HG02588 (cell line): ENCODE measurements at regions not wholly inside any gene's neighbourhood (a gene's known extent, or its start where the extent isn't known, plus 50 kb on each side); places are given as distances from the start of the nearest gene placed in this dataset.

Experiments
- ATAC-seq: cut with Tn5 transposase; IDR thresholded peaks from one replicate; pipeline ENCODE4 v1.9.1; 2021; ENCODE audit warnings: mild to moderate bottlenecking, moderate library complexity; ENCODE audit not compliant: unreplicated experiment

DNA sequence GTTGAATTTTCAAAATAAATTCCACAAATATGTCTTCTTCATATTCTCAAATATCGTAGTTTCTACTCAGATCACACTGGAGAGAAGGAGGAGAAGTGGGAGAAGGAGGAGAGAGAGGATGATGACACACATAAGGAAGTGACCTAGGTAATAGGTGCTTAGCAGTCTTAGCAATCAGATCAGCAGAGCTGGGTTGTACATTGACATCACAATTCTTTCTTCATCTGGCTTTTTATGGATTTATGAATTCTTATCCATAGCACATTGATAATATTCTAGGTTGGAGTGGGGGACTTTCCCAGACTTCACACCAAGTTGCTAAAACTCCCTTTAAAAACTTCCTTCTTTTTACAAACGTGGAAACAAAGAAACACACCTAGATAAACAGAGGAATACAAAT, 86.9 kb downstream of the FGF9 start:
- ATAC-seq = no peak

DNA sequence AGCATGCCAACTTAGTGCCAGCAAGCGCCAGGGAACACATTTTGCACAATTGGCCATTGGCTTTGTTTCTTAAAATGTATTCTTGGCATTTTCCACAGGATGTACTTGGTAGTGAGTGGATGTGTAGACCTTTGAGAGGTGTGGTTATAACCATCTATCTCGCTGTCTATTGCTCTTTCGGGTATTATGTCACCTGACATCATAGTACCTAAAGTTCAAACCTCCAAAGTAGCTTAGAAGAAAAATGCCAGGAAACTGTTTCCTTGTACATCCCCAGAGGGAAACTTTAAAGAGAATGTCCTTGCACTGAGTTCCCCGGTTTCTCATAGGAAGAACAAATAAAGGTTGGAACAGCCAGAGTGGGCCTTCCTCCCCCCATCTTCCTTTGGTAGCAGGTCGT, 87.6 kb downstream of the FGF9 start:
- ATAC-seq = no peak

DNA sequence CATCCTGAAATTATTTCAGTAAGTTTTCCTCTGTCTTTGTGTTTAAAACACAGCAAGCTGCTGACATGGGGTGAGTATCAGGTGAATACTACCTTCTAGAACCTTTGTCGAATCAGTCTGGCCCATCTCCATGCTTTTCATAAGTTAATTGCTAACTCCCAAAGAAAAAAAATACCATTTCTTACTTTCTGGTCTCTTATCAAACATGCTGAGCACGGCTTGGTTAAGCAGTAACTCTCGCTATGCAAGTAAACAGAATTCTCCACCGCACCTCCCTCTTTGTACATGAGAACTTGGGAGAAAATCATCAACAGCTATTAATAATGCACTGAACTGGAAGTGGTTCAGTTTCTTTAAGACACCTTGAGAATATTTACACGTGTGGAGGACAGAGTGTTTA, 88.6 kb downstream of the FGF9 start:
- no peak for ATAC-seq

DNA sequence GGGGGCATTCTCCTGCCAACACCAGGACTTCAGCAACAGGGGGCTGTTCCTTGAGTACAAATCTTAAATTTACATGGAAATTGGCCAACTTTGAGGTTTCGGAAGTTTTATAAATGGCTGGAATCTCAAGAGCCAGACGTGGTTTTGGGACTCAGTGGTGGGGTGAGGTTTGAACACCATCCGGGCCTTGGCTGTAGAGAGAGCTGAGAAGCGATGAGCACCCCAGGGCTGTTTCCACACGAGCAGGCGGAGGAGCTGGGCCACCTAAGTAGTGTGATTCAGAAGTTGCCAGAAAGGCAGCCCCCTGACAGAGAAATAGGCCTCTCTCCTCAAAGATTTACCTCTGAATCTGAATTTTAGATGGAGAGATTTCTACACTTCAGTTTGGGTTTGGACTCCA, 89.0 kb downstream of the FGF9 start:
- no peak for ATAC-seq

DNA sequence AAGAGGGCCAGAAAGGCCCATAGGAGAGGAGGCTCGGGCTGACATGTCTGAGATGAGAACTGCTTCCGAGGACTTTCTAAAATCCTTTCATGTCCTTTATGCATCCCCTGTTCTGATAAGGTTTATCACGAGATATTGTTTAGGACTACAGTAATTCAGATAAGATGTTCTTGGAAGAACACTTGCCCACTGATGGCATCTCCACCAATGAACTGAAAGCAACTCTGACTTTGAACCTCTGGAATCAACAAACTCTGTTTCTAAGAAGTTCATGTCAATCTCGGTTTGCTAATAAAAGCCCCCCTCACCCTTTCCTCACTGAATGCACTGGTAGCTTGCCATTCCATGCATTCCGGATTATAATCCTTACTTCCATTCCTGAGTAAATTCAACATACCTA, 90.9 kb downstream of the FGF9 start:
- ATAC-seq = no peak

DNA sequence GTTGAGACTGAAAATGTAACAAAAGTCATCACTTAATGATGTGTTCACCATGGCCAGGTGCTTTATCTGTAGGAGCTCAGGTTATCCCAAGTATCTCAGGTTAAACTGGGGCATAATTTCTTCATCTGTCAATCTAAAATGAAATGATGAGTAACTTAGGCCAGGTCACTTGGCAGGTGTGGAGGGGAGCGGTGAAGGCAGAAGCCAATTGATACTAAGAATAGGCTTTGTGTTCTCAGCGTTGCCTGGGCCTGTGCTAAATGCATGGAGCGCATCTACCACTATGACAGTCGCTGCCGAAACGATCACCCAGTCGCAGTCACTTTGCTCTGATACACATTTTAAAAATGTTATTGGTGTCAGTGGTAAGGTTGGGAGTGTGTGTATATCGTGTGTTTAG, 91.6 kb downstream of the FGF9 start:
- ATAC-seq = no peak

DNA sequence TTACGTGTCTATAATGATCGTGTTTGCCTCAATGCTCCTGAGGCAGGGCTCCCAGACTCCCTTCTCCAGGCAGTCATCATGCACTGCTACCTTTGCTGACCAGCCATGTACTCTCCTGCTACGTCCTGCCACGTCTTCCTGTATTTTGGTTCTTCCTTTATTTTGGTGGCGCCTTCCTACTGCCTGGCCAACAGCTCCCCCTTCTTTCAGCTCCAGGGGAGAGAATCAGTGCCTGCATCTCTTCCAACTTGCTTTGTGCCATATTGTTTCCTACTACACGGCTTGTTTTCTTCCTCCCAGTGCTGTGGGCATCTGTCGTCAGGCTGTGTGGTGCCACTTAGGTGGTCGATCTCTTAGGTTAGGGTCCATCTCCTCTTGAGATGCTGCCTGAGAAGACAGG, 96.2 kb downstream of the FGF9 start:
- no peak for ATAC-seq

DNA sequence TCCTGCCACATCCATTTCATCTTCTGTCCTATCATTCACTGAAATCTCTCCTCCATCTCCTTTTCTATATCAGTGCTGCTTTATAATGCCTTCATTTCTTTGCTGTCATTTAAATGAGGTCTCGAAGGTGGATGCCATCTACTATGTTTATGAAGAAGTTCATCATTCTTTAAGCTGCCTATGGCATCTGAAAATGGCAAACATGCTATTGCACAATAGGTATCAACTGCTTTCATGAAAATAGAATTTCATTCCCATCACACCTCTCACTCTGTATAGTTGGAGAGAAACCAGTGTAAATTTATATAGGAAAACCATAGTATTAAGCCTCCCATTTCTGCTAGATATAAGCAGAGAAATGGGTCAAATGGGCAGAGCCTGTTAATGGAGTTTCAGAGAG, 100.2 kb downstream of the FGF9 start:
- no peak for ATAC-seq

DNA sequence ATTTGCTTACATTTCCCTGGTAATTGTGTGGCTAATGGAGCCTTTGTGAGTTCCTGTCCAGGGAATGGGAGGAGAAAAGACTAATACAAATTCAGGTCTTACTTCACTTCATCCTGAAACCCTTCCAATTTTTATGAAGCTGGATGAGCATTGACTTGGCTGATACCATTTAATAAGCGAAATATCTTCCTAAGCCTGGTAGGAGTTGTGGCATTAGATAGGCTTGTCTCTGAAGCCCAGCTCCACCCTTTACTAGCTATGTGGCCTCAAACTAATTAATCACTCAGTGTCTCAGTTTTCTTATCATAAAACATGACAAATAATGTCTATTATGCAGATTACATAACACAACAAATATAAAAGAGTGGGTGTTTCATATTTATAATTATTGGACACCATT, 106.3 kb downstream of the FGF9 start:
- ATAC-seq = no peak

DNA sequence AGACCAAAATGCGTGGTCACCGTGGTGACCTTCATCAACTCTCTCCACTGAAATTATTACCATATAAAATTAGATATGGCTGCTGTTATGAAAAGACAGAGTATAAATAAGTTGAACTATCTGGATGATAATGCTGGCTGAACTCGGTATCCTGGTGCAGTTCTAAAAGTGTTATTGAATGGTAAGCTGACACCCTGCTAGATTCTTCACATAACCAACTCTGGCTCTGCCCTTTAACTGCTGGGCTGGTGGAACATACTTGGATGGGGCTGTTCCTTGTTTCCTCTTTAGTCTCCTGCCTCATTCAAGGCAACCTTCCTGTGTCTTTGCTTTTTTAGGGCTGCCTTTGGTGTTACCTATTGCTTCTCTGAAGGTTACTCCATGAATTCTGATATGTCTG, 106.9 kb downstream of the FGF9 start:
- ATAC-seq = no peak

DNA sequence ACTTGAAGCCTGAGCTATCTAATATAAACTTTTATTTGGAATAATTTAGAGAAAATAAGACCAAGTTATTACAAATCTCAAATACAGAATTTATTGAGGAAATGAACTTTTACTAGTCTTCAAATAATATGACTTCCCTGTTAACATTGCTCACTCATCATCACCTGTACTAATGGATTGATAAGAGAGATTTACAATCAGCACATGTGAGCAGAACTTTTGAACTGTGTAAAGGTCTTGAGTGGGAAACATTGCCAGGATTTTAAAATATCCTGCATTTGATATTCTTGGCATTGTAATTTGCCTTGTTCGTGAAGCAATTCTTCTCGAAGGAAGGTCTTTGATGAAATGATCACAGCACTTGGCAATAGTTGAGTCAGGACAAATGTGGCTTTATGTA, 111.9 kb downstream of the FGF9 start:
- ATAC-seq = no peak

DNA sequence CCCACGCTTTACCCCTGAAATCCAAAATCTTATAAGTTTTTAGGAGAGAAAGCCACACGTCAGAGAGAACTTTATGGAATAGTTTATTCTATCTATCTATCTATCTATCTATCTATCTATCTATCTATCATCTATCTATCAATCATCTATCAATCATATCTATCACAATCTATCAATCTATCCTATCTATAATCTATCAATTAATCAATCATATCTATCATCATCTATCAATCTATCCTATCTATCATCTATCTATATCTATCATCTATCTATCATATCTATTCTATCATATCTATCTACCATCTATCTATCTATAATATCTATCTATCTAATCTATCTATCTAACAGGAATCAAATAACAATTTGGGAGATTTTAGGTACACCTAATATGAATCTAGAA, 115.1 kb downstream of the FGF9 start:
- no peak for ATAC-seq

DNA sequence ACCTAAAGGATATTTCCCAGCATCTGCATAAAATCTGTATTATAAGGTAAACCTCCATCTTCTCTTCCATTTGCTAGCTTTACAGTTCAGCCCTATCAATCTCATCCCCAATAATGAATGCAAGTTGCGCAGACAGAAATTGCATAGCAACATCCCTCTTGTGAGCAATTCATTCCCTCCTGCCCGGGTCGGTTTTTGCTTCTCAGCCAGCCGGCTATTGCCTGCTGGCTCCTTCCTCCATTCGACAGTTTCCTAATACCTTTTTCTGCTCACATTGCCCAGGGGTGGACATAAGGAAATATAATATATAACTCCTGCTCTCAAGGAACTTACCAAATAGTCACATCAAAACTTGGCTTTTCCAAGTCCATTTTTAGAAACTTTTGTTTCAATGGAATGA, 125.2 kb downstream of the FGF9 start:
- no peak for ATAC-seq

DNA sequence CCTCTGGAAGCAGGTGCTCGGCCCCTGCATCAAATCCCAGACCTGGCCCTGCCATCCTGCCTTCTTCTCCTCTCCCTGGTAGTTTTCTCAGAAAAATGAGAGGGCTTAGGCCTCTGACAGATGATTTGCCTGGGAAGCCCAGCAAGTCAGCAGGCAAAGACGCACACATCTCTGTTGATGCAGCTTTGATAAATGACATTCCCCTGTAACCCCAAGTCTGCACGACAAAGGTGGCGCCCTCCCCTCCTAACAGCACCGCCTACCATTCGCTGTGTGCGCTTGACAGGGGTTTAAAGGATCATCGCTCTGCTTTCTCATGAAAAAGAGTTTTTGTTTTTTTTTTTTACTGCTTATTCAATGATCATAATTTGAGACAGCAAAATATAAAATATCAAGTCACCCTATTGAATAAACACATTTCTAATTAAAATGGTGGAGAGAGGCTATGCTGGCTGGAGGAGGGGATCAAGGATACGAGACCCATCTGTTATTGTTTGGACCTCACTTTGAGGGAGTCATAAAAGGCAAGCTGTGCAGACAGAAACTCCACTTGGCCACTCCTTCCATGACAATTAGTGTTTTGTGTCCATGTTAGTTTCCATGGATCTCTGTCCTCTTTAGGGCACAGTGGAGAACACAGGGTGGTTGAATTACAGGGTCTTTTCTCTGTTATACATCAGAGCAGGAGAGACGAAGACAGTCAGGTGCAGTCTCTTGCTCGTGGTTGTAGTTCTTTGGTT, 126.1 kb downstream of the FGF9 start:
- ATAC-seq = no peak

DNA sequence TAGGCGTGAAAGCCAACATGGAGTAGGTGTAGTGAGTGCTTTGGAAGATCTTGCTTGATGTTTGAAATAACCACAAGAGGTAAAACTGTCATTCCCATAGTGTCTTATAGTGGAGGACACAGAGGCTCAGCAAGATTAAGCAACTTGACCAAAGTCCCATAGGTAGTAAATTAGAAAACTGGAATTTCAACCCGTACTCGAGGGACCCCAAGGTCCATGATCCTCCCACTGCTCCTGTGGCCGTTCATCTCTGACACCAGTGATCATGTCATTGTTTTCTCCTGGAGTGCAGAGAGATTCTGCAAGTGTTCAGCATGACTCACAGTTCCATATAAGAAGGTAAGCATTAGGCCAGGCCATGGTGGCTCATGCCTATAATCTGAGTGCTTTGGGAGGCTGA, 126.9 kb downstream of the FGF9 start:
- no peak for ATAC-seq

DNA sequence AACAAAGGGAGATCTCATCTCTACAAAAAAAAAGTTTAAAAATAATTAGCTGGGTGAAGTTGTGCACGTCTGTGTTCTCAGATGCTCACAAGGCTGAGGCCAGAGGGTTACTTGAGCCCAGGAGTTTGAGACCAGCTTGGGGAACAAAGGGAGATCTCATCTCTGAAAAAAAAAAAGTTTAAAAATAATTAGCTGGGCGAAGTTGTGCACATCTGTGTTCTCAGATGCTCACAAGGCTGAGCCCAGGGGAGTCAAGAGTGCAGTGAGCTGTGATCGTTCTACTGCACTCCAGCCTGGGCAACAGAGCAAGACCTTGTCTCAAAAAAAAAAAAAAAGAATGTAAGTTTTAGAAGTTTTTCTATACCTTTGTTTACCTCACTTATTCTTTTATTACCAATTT, 127.3 kb downstream of the FGF9 start:
- ATAC-seq = no peak

DNA sequence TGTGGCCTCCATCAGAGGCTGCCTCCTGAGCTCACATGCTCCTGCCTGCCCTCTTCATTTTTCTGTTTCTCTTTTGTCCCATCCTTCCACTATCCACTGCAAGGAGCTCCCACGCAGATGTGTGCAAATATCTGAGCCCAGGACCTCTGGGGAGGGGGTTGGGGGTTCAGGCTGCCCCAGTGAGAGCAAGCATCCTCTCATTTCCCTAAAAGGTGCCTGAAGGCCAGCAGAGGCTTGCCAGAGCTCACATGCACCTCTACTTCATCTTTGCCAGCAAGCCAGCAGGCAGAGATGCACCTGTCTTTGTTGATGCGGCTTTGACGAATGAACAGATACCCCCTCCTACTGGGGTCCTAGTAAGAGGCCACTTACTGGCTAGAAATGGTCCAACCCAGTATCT, 128.8 kb downstream of the FGF9 start:
- ATAC-seq = no peak

DNA sequence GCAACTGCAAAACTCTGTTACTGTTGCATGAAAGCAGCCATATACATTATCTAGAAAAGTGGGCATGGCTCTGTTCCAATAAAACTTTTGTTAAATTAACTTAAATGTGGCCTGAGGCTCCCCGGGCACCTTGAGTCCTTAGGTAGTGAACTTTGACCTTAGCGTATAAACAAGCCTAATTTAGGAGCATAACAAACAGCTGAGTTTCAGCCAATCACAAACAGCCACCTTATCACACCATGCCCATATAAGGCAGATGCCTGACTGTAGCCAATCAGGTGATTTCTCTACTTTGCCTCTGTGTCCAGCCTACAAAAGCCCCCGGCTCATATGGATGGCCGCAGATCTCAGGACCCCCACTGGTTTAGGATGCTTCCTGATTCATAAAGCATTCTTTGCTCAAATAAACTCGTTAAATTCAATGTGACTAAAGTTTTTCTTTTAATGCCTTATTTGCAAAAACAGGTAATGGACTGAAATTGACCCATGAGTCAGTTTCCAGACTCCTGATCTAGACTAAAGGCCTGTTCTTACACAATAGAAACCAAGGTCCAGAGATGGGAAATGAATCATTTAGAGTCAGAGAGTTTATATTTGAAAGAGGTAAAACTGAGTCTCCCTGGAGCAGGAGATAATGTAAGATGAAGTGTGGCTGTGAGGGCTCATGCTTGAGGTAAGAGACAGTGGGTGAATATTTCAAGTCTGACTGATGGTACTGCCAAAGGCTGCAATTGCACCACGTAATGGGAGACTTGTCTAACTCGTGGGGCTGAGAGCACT, 130.2 kb downstream of the FGF9 start:
- ATAC-seq = no peak

DNA sequence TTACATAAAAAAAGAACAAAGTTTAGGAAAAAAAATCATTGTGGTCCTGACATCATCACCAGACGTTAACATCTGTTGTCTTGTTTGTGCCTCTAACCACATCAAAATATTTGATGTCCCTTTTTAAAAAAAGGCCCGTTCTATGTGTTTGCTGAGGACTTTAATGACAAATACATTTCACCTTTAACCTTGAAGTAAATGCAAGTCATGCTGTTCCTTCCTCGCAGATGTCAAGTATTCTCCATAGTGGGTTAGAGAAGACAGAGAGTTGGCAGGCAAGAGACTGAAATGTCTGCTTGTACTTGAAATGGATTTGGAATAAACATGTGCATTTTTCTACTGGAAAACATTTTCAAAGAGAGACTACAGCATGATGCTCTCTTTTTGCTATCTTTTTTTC, 134.9 kb downstream of the FGF9 start:
- no peak for ATAC-seq

DNA sequence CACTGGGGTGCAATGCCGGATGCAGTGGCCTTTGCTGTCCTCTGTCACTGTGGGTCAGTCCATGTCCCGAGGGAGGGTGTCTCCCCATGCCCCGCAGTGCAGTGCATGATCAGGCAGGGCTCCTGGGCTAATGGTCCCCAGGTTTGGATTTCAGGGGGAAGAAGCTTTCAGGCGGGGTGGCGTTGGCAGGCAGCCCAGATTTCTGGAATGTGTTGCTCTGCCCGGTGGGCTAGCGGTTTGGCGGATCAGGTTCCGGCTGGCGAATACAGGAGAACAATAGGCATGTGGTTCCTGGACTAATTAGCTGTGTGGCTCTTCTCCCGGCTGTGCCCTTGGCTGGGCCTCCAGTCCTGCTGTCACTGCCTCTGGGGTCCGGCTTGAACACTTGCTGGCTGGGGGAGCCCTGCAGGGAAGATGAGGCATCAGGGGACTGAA, 141.3 kb downstream of the FGF9 start:
- ATAC-seq = no peak

DNA sequence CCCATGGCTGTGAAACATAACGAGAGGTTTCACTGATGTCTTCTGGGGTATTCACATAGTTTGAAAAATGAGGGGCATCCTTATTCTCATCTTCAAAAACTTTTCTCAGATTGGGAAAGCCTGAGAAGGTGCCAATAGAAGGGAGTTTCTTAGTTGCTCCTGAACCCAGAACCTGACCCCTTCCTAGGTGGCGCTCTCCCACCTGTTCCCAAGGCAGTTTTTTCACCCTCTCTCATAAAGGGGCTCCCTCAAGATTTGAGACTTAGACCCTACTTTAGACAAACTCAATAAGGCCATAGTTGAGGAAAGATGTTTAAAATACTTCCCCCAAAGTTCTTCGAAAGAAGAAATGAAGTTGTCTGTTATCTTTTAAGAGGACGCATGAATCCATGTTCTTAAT, 142.2 kb downstream of the FGF9 start:
- ATAC-seq = no peak

DNA sequence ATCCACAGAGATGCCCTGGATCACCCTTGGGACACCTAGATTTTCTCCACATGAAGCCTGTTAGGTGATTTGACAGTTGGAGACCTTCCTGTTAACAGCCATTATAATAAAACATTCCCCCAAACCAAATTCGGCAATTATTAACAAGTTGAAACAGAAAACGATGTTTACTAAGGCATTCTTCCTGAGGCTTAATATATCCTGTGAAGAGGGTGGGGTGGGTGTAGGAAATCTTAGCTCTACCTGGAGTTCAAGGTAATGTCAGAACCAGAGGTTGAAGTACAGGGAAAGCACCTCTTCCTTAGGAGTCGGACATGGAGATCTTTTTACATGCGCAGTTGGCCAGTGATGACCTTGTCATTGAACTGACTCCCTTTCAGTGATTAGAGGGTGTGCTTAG, 143.0 kb downstream of the FGF9 start:
- no peak for ATAC-seq

DNA sequence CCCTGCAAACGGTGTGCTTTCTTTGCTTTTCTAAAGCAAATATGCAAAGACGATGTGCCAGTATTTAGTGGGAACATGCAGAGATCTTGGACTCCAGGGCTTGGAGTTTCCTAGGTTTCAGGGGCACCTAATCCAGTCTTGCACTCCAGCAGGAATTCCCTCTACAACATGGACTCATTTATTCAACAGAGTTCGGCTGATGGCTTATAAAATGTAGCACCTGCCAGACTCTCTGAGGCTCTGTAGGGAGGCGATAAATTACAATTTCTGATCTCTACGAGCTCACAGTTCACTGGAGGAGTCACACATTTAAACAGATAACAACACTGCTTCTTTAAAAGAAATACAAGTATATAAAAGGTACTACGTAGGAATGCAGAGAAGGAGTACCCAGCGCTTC, 143.7 kb downstream of the FGF9 start:
- ATAC-seq = no peak
